Liver (tissue), 8 donors: ENCODE measurements at regions not wholly inside any gene's neighbourhood (a gene's known extent, or its start where the extent isn't known, plus 50 kb on each side); places are given as distances from the start of the nearest gene placed in this dataset.

Source experiments
- DNase-seq: peaks from one replicate; pipeline ENCODE4 v3.0.0-alpha.2; 2017; ENCODE audit warnings: low spot score
- H3K27ac ChIP-seq, 2 donors: one replicate each; pipeline ENCODE4 v1.7.0; 2013; ENCODE audit warnings: inconsistent platforms in 2 of 2, low read length in 2 of 2, control low read depth in 1 of 2, low read depth in 1 of 2, mild to moderate bottlenecking in 1 of 2
- H3K27me3 ChIP-seq, 4 donors: one replicate each; pipeline versions ENCODE4 v1.6.1 to v1.7.0; 2013; ENCODE audit warnings: low read length in 3 of 4, inconsistent platforms in 1 of 4, mild to moderate bottlenecking in 1 of 4, moderate library complexity in 1 of 4; ENCODE audit not compliant: control insufficient read depth in 4 of 4, insufficient read depth in 4 of 4
- H3K36me3 ChIP-seq, 4 donors: one replicate each; pipeline versions ENCODE4 v1.6.1 to v1.7.0; 2013; ENCODE audit warnings: low read length in 3 of 4, mild to moderate bottlenecking in 3 of 4, low read depth in 1 of 4, moderate library complexity in 1 of 4; ENCODE audit not compliant: control insufficient read depth in 4 of 4, insufficient read depth in 3 of 4
- H3K4me1 ChIP-seq, 4 donors: one replicate each; pipeline versions ENCODE4 v1.6.1 to v1.7.0; 2013; ENCODE audit warnings: low read length in 3 of 4, mild to moderate bottlenecking in 3 of 4, moderate library complexity in 1 of 4; ENCODE audit not compliant: control insufficient read depth in 4 of 4, insufficient read depth in 4 of 4
- H3K4me3 ChIP-seq, 3 donors: one replicate each; pipeline versions ENCODE4 v1.6.1 to v1.7.0; 2013; ENCODE audit warnings: low read length in 3 of 3, control low read depth in 1 of 3, low read depth in 1 of 3, mild to moderate bottlenecking in 1 of 3
- H3K9ac ChIP-seq, 2 donors: one replicate each; pipeline ENCODE4 v1.7.0; 2013; ENCODE audit warnings: low read length in 2 of 2, mild to moderate bottlenecking in 2 of 2, moderate library complexity in 2 of 2, control low read depth in 1 of 2, low read depth in 1 of 2
- H3K9me3 ChIP-seq, 4 donors: one replicate each; pipeline versions ENCODE4 v1.6.1 to v1.7.0; 2013; ENCODE audit warnings: low read length in 3 of 4; ENCODE audit not compliant: control insufficient read depth in 4 of 4
- ATF3 ChIP-seq: IDR thresholded peaks from 2 replicates; pipeline ENCODE4 v1.6.1; 2016; ENCODE audit warnings: antibody characterized with exemption
- CTCF ChIP-seq: fragments of 150-350 bp; IDR thresholded peaks from 2 replicates; pipeline ENCODE4 v1.5.1; 2017; ENCODE audit warnings: improper control_type of control experiment, low read depth, low read length; ENCODE audit not compliant: missing input control
- FOXA2 ChIP-seq: IDR thresholded peaks from 2 replicates; pipeline ENCODE4 v1.6.1; 2016; ENCODE audit warnings: antibody characterized with exemption
- GABPA ChIP-seq, 2 donors: IDR thresholded peaks in 1 of 2; conservative IDR thresholded peaks in 1 of 2; 2 replicates each; pipeline ENCODE4 v1.6.1; 2016; ENCODE audit warnings: antibody characterized with exemption in 2 of 2, mild to moderate bottlenecking in 1 of 2, moderate library complexity in 1 of 2
- HNF4A ChIP-seq, 2 donors: conservative IDR thresholded peaks; 2 replicates each; pipeline ENCODE4 v1.6.1; 2016; ENCODE audit warnings: antibody characterized with exemption in 2 of 2, mild to moderate bottlenecking in 2 of 2
- HNF4G ChIP-seq: IDR thresholded peaks from 2 replicates; pipeline ENCODE4 v1.6.1; 2016; ENCODE audit warnings: antibody characterized with exemption
- JUND ChIP-seq, 2 donors: IDR thresholded peaks; 2 replicates each; pipeline ENCODE4 v1.6.1; 2016; ENCODE audit warnings: antibody characterized with exemption in 2 of 2
- MAX ChIP-seq: IDR thresholded peaks from 2 replicates; pipeline ENCODE4 v1.6.1; 2016; ENCODE audit warnings: antibody characterized with exemption
- NR2F2 ChIP-seq: IDR thresholded peaks from 2 replicates; pipeline ENCODE4 v1.6.1; 2016; ENCODE audit warnings: antibody characterized with exemption
- RAD21 ChIP-seq, 2 donors: IDR thresholded peaks; 2 replicates each; pipeline ENCODE4 v1.6.1; 2016; ENCODE audit warnings: antibody characterized with exemption in 2 of 2, mild to moderate bottlenecking in 2 of 2
- RXRA ChIP-seq, 2 donors: IDR thresholded peaks; 2 replicates each; pipeline ENCODE4 v1.6.1; 2017 to 2018; ENCODE audit warnings: antibody characterized with exemption in 2 of 2, mild to moderate bottlenecking in 1 of 2
- SP1 ChIP-seq: IDR thresholded peaks from 2 replicates; pipeline ENCODE4 v1.6.1; 2018; ENCODE audit warnings: antibody characterized with exemption, mild to moderate bottlenecking
- TAF1 ChIP-seq: conservative IDR thresholded peaks from 2 replicates; pipeline ENCODE4 v1.6.1; 2016; ENCODE audit warnings: antibody characterized with exemption, mild to moderate bottlenecking
- YY1 ChIP-seq: IDR thresholded peaks from 2 replicates; pipeline ENCODE4 v1.6.1; 2016; ENCODE audit warnings: antibody characterized with exemption, mild to moderate bottlenecking
- WGBS: extraction: QIAGEN DNeasy Blood & Tissue Kit; methylation state at CpG from one replicate; pipeline ENCODE4 v1.1.7; 2013; 5-methylcytosine and 5-hydroxymethylcytosine counted together
- TF ChIP-seq, protein P1 (sequence below): IDR thresholded peaks from 2 replicates; pipeline ENCODE4 v1.6.1; 2016; ENCODE audit warnings: antibody characterized with exemption
- donor health status: healthy.
- donor health status: healthy.
- donor health status: healthy.
- donor health status: healthy.
- donor health status: healthy.

- Histone ChIP-seq H3K9ac (no peak overlapping the region), H3K4me1 (no peaks in the 10 kb centered on the region), H3K36me3 (no peaks in the 10 kb centered on the region), H3K27me3 (no peaks in the 10 kb centered on the region), H3K4me3 (no peak overlapping the region), H3K27ac (no peak overlapping the region), H3K9me3 (no peaks in the 10 kb centered on the region)
- no peak for DNase-seq
- WGBS: 91% methylated on average over 2 of the region's 2 CpGs
- TF ChIP-seq JUND (IDR thresholded peaks at IDR 0.05) (no peak), TAF1 (no peak), RXRA (IDR thresholded peaks at IDR 0.05) (no peak), CTCF (no peak), YY1 (no peak), MAX (no peak), HNF4A (conservative IDR thresholded peaks at IDR 0.05) (no peak), RAD21 (IDR thresholded peaks at IDR 0.05) (no peak), FOXA2 (no peak), NR2F2 (no peak), SP1 (no peak)
These were observed 534.6 kb upstream of the TMEFF2 start for GRCh38 chr2:192729369-192729768.

GRCh38 chr2:192725991-192726390, 531.3 kb upstream of the TMEFF2 start:
- no peak overlapping the region for H3K9ac ChIP-seq
- H3K4me1 ChIP-seq: no peaks in the 10 kb centered on the region

More at GRCh38 chr2:192725991-192726390, 531.3 kb upstream of the TMEFF2 start:
- 66% methylated on average over 1 of the region's 1 CpG for WGBS
- Histone ChIP-seq H3K4me3 (no peak overlapping the region), H3K9me3 (no peaks in the 10 kb centered on the region), H3K36me3 (no peaks in the 10 kb centered on the region), H3K27ac (no peak overlapping the region), H3K27me3 (no peaks in the 10 kb centered on the region)
- no peak for DNase-seq
- TF ChIP-seq JUND (IDR thresholded peaks at IDR 0.05) (no peak), SP1 (no peak), CTCF (no peak), YY1 (no peak), GABPA (IDR thresholded peaks at IDR 0.05 in 1 of 2, conservative IDR thresholded peaks at IDR 0.05 in 1 of 2) (no peak), FOXA2 (no peak), MAX (no peak), TAF1 (no peak), NR2F2 (no peak), HNF4A (conservative IDR thresholded peaks at IDR 0.05) (no peak), ATF3 (no peak), RXRA (IDR thresholded peaks at IDR 0.05) (no peak), HNF4G (no peak), RAD21 (IDR thresholded peaks at IDR 0.05) (no peak)
- TF ChIP-seq, protein P1, sequence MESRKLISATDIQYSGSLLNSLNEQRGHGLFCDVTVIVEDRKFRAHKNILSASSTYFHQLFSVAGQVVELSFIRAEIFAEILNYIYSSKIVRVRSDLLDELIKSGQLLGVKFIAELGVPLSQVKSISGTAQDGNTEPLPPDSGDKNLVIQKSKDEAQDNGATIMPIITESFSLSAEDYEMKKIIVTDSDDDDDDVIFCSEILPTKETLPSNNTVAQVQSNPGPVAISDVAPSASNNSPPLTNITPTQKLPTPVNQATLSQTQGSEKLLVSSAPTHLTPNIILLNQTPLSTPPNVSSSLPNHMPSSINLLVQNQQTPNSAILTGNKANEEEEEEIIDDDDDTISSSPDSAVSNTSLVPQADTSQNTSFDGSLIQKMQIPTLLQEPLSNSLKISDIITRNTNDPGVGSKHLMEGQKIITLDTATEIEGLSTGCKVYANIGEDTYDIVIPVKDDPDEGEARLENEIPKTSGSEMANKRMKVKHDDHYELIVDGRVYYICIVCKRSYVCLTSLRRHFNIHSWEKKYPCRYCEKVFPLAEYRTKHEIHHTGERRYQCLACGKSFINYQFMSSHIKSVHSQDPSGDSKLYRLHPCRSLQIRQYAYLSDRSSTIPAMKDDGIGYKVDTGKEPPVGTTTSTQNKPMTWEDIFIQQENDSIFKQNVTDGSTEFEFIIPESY: no peak
